MM.1S (cell line): ENCODE measurements at regions not wholly inside any gene's neighbourhood (a gene's known extent, or its start where the extent isn't known, plus 50 kb on each side); places are given as distances from the start of the nearest gene placed in this dataset.

Experiments
- DNase-seq: peaks from one replicate; pipeline ENCODE4 v3.0.0-alpha.2; 2015
- H2AFZ ChIP-seq: fragments of 300-600 bp; sonication (generic); 2 replicates; pipeline ENCODE4 v1.6.0; 2016; ENCODE audit warnings: antibody characterized with exemption, low read length
- H3F3A ChIP-seq: fragments of 300-600 bp; sonication (generic); 2 replicates; pipeline ENCODE4 v1.6.1; 2016; ENCODE audit warnings: mild to moderate bottlenecking, antibody characterized with exemption, low read length, moderate library complexity, mixed read lengths; ENCODE audit not compliant: insufficient read depth
- H3K27ac ChIP-seq: fragments of 300-600 bp; sonication (generic); 2 replicates; pipeline ENCODE4 v1.5.1; 2016; ENCODE audit warnings: mild to moderate bottlenecking, low read length
- H3K27me3 ChIP-seq: fragments of 300-600 bp; sonication (generic); replicated peaks from 2 replicates; pipeline ENCODE4 v1.6.0; 2016; ENCODE audit warnings: low read length; ENCODE audit not compliant: insufficient read depth
- H3K36me3 ChIP-seq: fragments of 300-600 bp; sonication (generic); replicated peaks from 2 replicates; pipeline ENCODE4 v1.6.1; 2016; ENCODE audit warnings: mild to moderate bottlenecking, low read length, mixed read lengths; ENCODE audit not compliant: insufficient read depth
- H3K4me1 ChIP-seq: fragments of 300-600 bp; sonication (generic); 2 replicates; pipeline ENCODE4 v1.6.1; 2016; ENCODE audit warnings: low read length, mixed read lengths
- H3K4me2 ChIP-seq: fragments of 300-600 bp; sonication (generic); 2 replicates; pipeline ENCODE4 v1.6.0; 2016; ENCODE audit warnings: low read depth, low read length
- H3K4me3 ChIP-seq: fragments of 300-600 bp; sonication (generic); 2 replicates; pipeline ENCODE4 v1.5.1; 2016; ENCODE audit warnings: low read length, mixed read lengths
- H3K79me2 ChIP-seq: fragments of 300-600 bp; sonication (generic); 2 replicates; pipeline ENCODE4 v1.6.1; 2016; ENCODE audit warnings: mixed run types, low read length, mixed read lengths
- H3K9ac ChIP-seq: fragments of 300-600 bp; sonication (generic); 2 replicates; pipeline ENCODE4 v1.6.1; 2016; ENCODE audit warnings: low read length, mixed read lengths
- H3K9me2 ChIP-seq: fragments of 300-600 bp; sonication (generic); replicated peaks from 2 replicates; pipeline ENCODE4 v1.6.1; 2016; ENCODE audit warnings: mild to moderate bottlenecking, low read length, mixed read lengths; ENCODE audit not compliant: insufficient read depth
- H3K9me3 ChIP-seq: fragments of 300-600 bp; sonication (generic); replicated peaks from 2 replicates; pipeline ENCODE4 v1.6.1; 2016; ENCODE audit warnings: mild to moderate bottlenecking, low read length, mixed read lengths; ENCODE audit not compliant: insufficient read depth
- H4K20me1 ChIP-seq: fragments of 300-600 bp; sonication (generic); 2 replicates; pipeline ENCODE4 v1.6.1; 2016; ENCODE audit warnings: mild to moderate bottlenecking, low read length, moderate library complexity, mixed read lengths; ENCODE audit not compliant: insufficient read depth
- CTCF ChIP-seq: fragments of 300-600 bp; sonication (generic); IDR thresholded peaks from 2 replicates; pipeline ENCODE4 v1.5.1; 2016; ENCODE audit warnings: antibody characterized with exemption, low read length, mixed read lengths
- EZH2 ChIP-seq: fragments of 300-600 bp; sonication (generic); optimal IDR thresholded peaks from 2 replicates; pipeline ENCODE3; 2017; ENCODE audit warnings: low read depth, mild to moderate bottlenecking, antibody characterized with exemption, low read length, mixed read lengths
- EZH2phosphoT487 ChIP-seq: fragments of 300-600 bp; sonication (generic); IDR thresholded peaks from 2 replicates; pipeline ENCODE4 v1.6.1; 2018; ENCODE audit warnings: antibody characterized with exemption, low read length

GRCh38 chr2:16208921-16209320 lies 268.6 kb downstream of the MYCN start:
- Histone ChIP-seq H3K4me1 (no peaks in the 10 kb centered on the region), H3K4me3 (no peak overlapping the region)

GRCh38 chr2:16208241-16208797 lies 268.0 kb downstream of the MYCN start:
- no peak overlapping the region for H3K9ac ChIP-seq
- H3K4me2 ChIP-seq: no peak overlapping the region
- H3K36me3 ChIP-seq: no peaks in the 10 kb centered on the region
- H3K4me3 ChIP-seq: no peak overlapping the region
- no peak for TF ChIP-seq CTCF
- no peak for TF ChIP-seq EZH2
- no peak for TF ChIP-seq EZH2phosphoT487
- H3K9me2 ChIP-seq: no peaks in the 10 kb centered on the region
- H3K27ac ChIP-seq: no peak overlapping the region
- DNase-seq: no peak
- no peaks in the 10 kb centered on the region for H4K20me1 ChIP-seq
- no peaks in the 10 kb centered on the region for H3K4me1 ChIP-seq
- no peak overlapping the region for H2AFZ ChIP-seq
- H3K27me3 ChIP-seq: no peaks in the 10 kb centered on the region
- H3F3A ChIP-seq: no peaks in the 10 kb centered on the region
- H3K9me3 ChIP-seq: no peaks in the 10 kb centered on the region
- H3K79me2 ChIP-seq: no peaks in the 10 kb centered on the region

More at GRCh38 chr2:16208921-16209320, 268.6 kb downstream of the MYCN start:
- Histone ChIP-seq H3K9me2 (no peaks in the 10 kb centered on the region), H3K9ac (no peak overlapping the region), H3K27me3 (no peaks in the 10 kb centered on the region), H3K36me3 (no peaks in the 10 kb centered on the region), H3K27ac (no peak overlapping the region), H2AFZ (no peak overlapping the region), H3F3A (no peaks in the 10 kb centered on the region), H3K79me2 (no peaks in the 10 kb centered on the region), H3K4me2 (no peak overlapping the region), H3K9me3 (no peaks in the 10 kb centered on the region), H4K20me1 (no peaks in the 10 kb centered on the region)
- no peak for DNase-seq
- TF ChIP-seq CTCF: no peak
- no peak for TF ChIP-seq EZH2phosphoT487
- TF ChIP-seq EZH2: no peak

GRCh38 chr2:16207611-16208010 lies 267.3 kb downstream of the MYCN start:
- no peak overlapping the region for H2AFZ ChIP-seq
- H3K27me3 ChIP-seq: no peaks in the 10 kb centered on the region
- no peak overlapping the region for H3K4me3 ChIP-seq
- no peak overlapping the region for H3K27ac ChIP-seq
- H3K9me2 ChIP-seq: no peaks in the 10 kb centered on the region
- H3K36me3 ChIP-seq: no peaks in the 10 kb centered on the region
- DNase-seq: no peak
- no peaks in the 10 kb centered on the region for H3K4me1 ChIP-seq
- H4K20me1 ChIP-seq: no peaks in the 10 kb centered on the region
- no peaks in the 10 kb centered on the region for H3K79me2 ChIP-seq
- H3K4me2 ChIP-seq: no peak overlapping the region
- no peaks in the 10 kb centered on the region for H3F3A ChIP-seq
- no peaks in the 10 kb centered on the region for H3K9me3 ChIP-seq
- no peak overlapping the region for H3K9ac ChIP-seq
- TF ChIP-seq EZH2: no peak
- no peak for TF ChIP-seq CTCF
- no peak for TF ChIP-seq EZH2phosphoT487
